Activated CD8-positive, alpha-beta T cell treated with anti-CD3 and anti-CD28 coated beads for 36 hours (primary cell): ENCODE measurements at regions not wholly inside any gene's neighbourhood (a gene's known extent, or its start where the extent isn't known, plus 50 kb on each side); places are given as distances from the start of the nearest gene placed in this dataset.

Experiments
- ATAC-seq: fragments of 200-7000 bp; cut with Tn5 transposase; one replicate; pipeline ENCODE4 v1.10.0; 2021; ENCODE audit warnings: mild to moderate bottlenecking, moderate library complexity
- CTCF ChIA-PET: fragments of 350-600 bp; sonication (Branson Sonifier 250); formaldehyde crosslinking; loops from one replicate; lab custom pipeline; 2021; ENCODE audit warnings: antibody characterized with exemption; lab: Charles Lee
- POLR2A ChIA-PET: fragments of 350-600 bp; sonication (Branson Sonifier 250); formaldehyde crosslinking; loops from one replicate; lab custom pipeline; 2021; ENCODE audit warnings: antibody characterized with exemption; lab: Charles Lee
- DNase-seq: peaks from one replicate; pipeline ENCODE4 v3.0.0-alpha.2; 2020
- H3K27ac Mint-ChIP-seq: one replicate; pipeline ENCODE4 v1.8.0; 2021; ENCODE audit warnings: mild to moderate bottlenecking, mixed read lengths
- H3K27me3 Mint-ChIP-seq: one replicate; pipeline ENCODE4 v1.8.0; 2021; ENCODE audit warnings: mixed read lengths
- H3K36me3 Mint-ChIP-seq: one replicate; pipeline ENCODE4 v1.8.0; 2021; ENCODE audit warnings: low read depth, mixed read lengths
- H3K4me1 Mint-ChIP-seq: one replicate; pipeline ENCODE4 v1.8.0; 2021; ENCODE audit warnings: low read depth, mixed read lengths
- H3K4me3 Mint-ChIP-seq: one replicate; pipeline ENCODE4 v1.8.0; 2021; ENCODE audit warnings: mild to moderate bottlenecking, moderate library complexity, mixed read lengths
- H3K9me3 Mint-ChIP-seq: one replicate; pipeline ENCODE4 v1.8.0; 2021; ENCODE audit warnings: mixed read lengths
- CTCF ChIP-seq: fragments of 200-600 bp; IDR thresholded peaks from one replicate; pipeline ENCODE4 v1.8.0; 2022; ENCODE audit warnings: antibody characterized with exemption, mild to moderate bottlenecking
- intact Hi-C: fragments of 100-400 bp; cut with micrococcal nuclease; formaldehyde crosslinking; loops from one replicate; pipeline ENCODE4 v1.10.0; 2022

GRCh38 chr16:13392341-13392740 is 490.9 kb downstream of the SHISA9 start:
- ATAC-seq = no peak
- ChIA-PET CTCF (no interaction called here), POLR2A (no interaction called here)
- no peak overlapping the region for H3K4me3 Mint-ChIP-seq
- TF ChIP-seq CTCF = no peak
- intact Hi-C loops = no loop called here
- H3K4me1 Mint-ChIP-seq = no peaks in the 10 kb centered on the region
- no peak overlapping the region for H3K27ac Mint-ChIP-seq
- DNase-seq = no peak
- peaks cover 4% of the 10 kb centered on the region for H3K9me3 Mint-ChIP-seq
- H3K36me3 Mint-ChIP-seq = no peaks in the 10 kb centered on the region
- H3K27me3 Mint-ChIP-seq = no peaks in the 10 kb centered on the region

- no peak for TF ChIP-seq CTCF
- H3K4me3 Mint-ChIP-seq = no peak overlapping the region
- H3K9me3 Mint-ChIP-seq = no peaks in the 10 kb centered on the region
- no peak for ATAC-seq
- DNase-seq = no peak
- H3K27ac Mint-ChIP-seq = no peak overlapping the region
- H3K27me3 Mint-ChIP-seq = no peaks in the 10 kb centered on the region
- ChIA-PET POLR2A (no interaction called here), CTCF (no interaction called here)
- intact Hi-C loops = no loop called here
- H3K4me1 Mint-ChIP-seq = no peaks in the 10 kb centered on the region
- H3K36me3 Mint-ChIP-seq = no peaks in the 10 kb centered on the region
These were observed 492.4 kb downstream of the SHISA9 start for GRCh38 chr16:13393816-13394215.

GRCh38 chr16:13394488-13394887 is 493.1 kb downstream of the SHISA9 start:
- no peak for ATAC-seq
- POLR2A ChIA-PET = no interaction called here
- no peak for DNase-seq
- Mint-ChIP-seq H3K4me3 (no peak overlapping the region), H3K36me3 (no peaks in the 10 kb centered on the region), H3K27me3 (no peaks in the 10 kb centered on the region), H3K4me1 (no peaks in the 10 kb centered on the region), H3K27ac (no peak overlapping the region), H3K9me3 (no peaks in the 10 kb centered on the region)
- TF ChIP-seq CTCF = no peak
- CTCF ChIA-PET = no interaction called here
- intact Hi-C loops = no loop called here

GRCh38 chr16:13397126-13397525 is 495.7 kb downstream of the SHISA9 start:
- POLR2A ChIA-PET = no interaction called here
- H3K27ac Mint-ChIP-seq = no peak overlapping the region
- ATAC-seq = no peak
- intact Hi-C loops = no loop called here
- H3K9me3 Mint-ChIP-seq = no peaks in the 10 kb centered on the region
- TF ChIP-seq CTCF = no peak
- CTCF ChIA-PET = no interaction called here
- no peak overlapping the region for H3K4me3 Mint-ChIP-seq
- no peaks in the 10 kb centered on the region for H3K36me3 Mint-ChIP-seq
- no peaks in the 10 kb centered on the region for H3K4me1 Mint-ChIP-seq
- no peak for DNase-seq
- no peaks in the 10 kb centered on the region for H3K27me3 Mint-ChIP-seq

DNA sequence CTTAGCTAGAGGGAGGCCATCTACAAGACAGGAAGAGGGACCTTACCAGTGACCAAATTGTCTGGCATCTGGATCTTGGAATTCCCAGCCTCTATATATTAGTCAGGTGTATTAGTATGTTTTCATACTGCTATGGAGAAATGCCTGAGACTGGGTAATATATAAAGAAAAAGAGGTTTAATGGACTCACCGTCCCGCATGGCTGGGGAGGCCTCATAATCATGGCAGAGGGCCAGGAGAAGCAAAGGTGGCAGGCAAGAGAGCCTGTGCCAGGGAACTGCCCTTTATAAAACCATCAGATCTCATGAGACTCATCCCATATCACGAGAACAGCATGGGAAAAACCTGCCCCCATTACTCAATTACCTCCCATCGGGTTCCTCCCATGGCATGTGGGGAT is 500.2 kb downstream of the SHISA9 start:
- intact Hi-C loops = no loop called here
- CTCF ChIA-PET = no interaction called here

More for the DNA sequence above, 500.2 kb downstream of the SHISA9 start:
- Mint-ChIP-seq H3K36me3 (no peaks in the 10 kb centered on the region), H3K27me3 (no peaks in the 10 kb centered on the region), H3K9me3 (peaks cover 6% of the 10 kb centered on the region), H3K4me3 (no peak overlapping the region), H3K27ac (no peak overlapping the region), H3K4me1 (no peaks in the 10 kb centered on the region)
- DNase-seq (no peak), ATAC-seq (no peak)
- POLR2A ChIA-PET = no interaction called here
- no peak for TF ChIP-seq CTCF
